Heart left ventricle (tissue), 13 donors: ENCODE measurements at regions not wholly inside any gene's neighbourhood (a gene's known extent, or its start where the extent isn't known, plus 50 kb on each side); places are given as distances from the start of the nearest gene placed in this dataset.

Experiments
- CTCF ChIP-seq, 12 donors: fragments of 200-600 bp; sonication (generic) in 4 of 12; IDR thresholded peaks; one replicate each; pipeline versions ENCODE4 v1.5.0 to v1.8.0; 2018 to 2022; ENCODE audit warnings: antibody characterized with exemption in 12 of 12, mild to moderate bottlenecking in 5 of 12
- POLR2A ChIP-seq, 2 donors: fragments of 450-650 bp; IDR thresholded peaks; one replicate each; pipeline ENCODE4 v1.6.1; 2017; ENCODE audit warnings: antibody characterized with exemption in 2 of 2, mild to moderate bottlenecking in 2 of 2, moderate library complexity in 2 of 2
- donor health status: ischemic (EF 13 %, LVEDD 7.1; RV severe dilation, severe dysfunction).
- donor health status: DM: no; HTN: yes; CAD: no.
- donor health status: DM: no; HTN: no; CAD: no.
- donor health status: ischemic (EF 25% LVEDD 6.9; RV normal size, moderate dysfunction).
- donor health status: ischemic (EF 25% LVEDD 5.7; RV mildly dilated, moderate dysfunction).
- donor health status: ischemic (EF 35%, LVEDD 5.7; RV mildly dilated, moderate dysfunction).
- donor health status: nonischemic (EF 11% LVEDD 7.7; RV severe dilation, severe dysfunction).
- donor health status: DM: yes; HTN: yes; CAD: no.
- donor health status: PGD.
- donor health status: ischemic (EF 29% LVEDD 5.4; RV normal size, mild dysfunction).
- donor health status: nonischemic (EF 23%, LVEDD 6.1; RV moderate dilation, normal function).

- TF ChIP-seq CTCF (IDR thresholded peaks at IDR 0.05), result no peak
- TF ChIP-seq POLR2A (IDR thresholded peaks at IDR 0.05), result no peak
Observed at GRCh38 chr6:104207635-104208034, 652.1 kb downstream of the HACE1 start.
